Stomach smooth muscle (tissue), 2 donors: ENCODE measurements at regions not wholly inside any gene's neighbourhood (a gene's known extent, or its start where the extent isn't known, plus 50 kb on each side); places are given as distances from the start of the nearest gene placed in this dataset.
"Not testable (repeated sequence)": the region's sequence is repeated elsewhere in the genome, so short reads cannot be mapped to it uniquely, and the experiment has no call there.

Experiments
- H3K27ac ChIP-seq: one replicate; pipeline ENCODE4 v1.7.0; 2013; ENCODE audit warnings: mild to moderate bottlenecking, low read length, inconsistent platforms
- H3K27me3 ChIP-seq, 2 donors: one replicate each; pipeline ENCODE4 v1.7.0; 2013; ENCODE audit warnings: low read length in 2 of 2; ENCODE audit not compliant: insufficient read depth in 2 of 2, control insufficient read depth in 1 of 2
- H3K36me3 ChIP-seq, 2 donors: one replicate each; pipeline ENCODE4 v1.7.0; 2013; ENCODE audit warnings: low read length in 2 of 2; ENCODE audit not compliant: control insufficient read depth in 2 of 2, insufficient read depth in 2 of 2
- H3K4me1 ChIP-seq: one replicate; pipeline ENCODE4 v1.7.0; 2013; ENCODE audit warnings: low read length; ENCODE audit not compliant: control insufficient read depth, insufficient read depth
- H3K4me3 ChIP-seq, 2 donors: one replicate each; pipeline ENCODE4 v1.7.0; 2013; ENCODE audit warnings: low read length in 2 of 2
- H3K9ac ChIP-seq, 2 donors: one replicate each; pipeline ENCODE4 v1.7.0; 2013; ENCODE audit warnings: low read length in 2 of 2, mild to moderate bottlenecking in 1 of 2
- H3K9me3 ChIP-seq, 2 donors: one replicate each; pipeline ENCODE4 v1.7.0; 2013; ENCODE audit warnings: low read length in 2 of 2; ENCODE audit not compliant: control insufficient read depth in 2 of 2
- donor health status: healthy.
- donor health status: Pancreatic carcinoma.

DNA sequence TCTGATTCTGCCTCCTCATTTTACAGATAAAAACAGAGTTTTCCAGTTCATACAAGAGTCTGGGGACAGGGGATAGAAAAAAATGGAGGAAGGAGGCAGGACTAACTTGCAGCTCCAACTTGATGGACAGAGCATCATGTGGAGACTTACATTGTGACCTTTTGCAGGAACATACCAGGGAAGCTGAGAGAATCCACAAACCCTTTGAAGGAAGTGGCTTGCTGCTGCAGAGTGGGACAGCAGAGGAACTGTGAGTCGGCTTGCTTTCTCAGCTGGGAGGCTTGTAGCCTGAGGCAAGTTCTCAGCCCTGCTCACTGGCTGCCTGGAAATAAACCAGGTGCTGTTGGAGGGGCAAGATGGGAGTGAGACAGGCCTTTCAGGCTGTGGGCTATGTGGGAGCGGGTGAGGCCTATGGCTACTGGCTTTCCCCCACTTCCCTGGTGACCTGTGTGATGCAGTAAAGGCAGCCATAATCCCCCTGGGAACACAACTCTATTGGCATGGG, 614.4 kb downstream of the KCTD12 start:
- Histone ChIP-seq H3K9ac (no peak overlapping the region), H3K27me3 (no peaks in the 10 kb centered on the region), H3K4me1 (no peaks in the 10 kb centered on the region), H3K4me3 (no peak overlapping the region), H3K27ac (no peak overlapping the region), H3K9me3 (peaks cover 0 to 3% of the 10 kb centered on the region in 2 donors), H3K36me3 (no peaks in the 10 kb centered on the region)

GRCh38 chr13:76268307-76268706, 617.9 kb downstream of the KCTD12 start:
- not testable (repeated sequence) for H3K27ac ChIP-seq, H3K9me3 ChIP-seq, H3K9ac ChIP-seq, H3K27me3 ChIP-seq, H3K36me3 ChIP-seq, H3K4me1 ChIP-seq, H3K4me3 ChIP-seq

DNA sequence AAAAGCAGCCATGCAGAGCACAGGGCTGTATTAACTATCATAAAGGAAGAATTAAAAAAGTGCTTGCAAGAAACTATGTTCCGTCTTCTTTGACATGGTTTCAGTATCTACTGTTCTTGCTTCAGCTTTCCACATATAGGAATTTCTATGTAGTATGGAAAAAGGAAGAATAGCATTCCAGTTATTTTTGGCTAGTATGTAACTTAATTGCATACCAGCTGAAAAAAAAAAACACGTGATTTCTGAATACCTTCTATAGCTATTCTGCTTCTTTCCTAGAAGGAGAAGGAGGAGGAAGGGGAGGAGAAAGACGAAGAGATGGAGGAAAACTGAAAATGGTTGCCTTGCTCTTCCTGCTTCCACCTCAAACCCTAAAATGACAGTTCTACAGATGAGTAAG, 619.0 kb downstream of the KCTD12 start:
- Histone ChIP-seq H3K36me3 (no peaks in the 10 kb centered on the region), H3K4me1 (no peaks in the 10 kb centered on the region), H3K27me3 (no peaks in the 10 kb centered on the region), H3K4me3 (no peak overlapping the region), H3K9ac (no peak overlapping the region), H3K9me3 (no peaks in the 10 kb centered on the region), H3K27ac (no peak overlapping the region)

GRCh38 chr13:76266561-76266960, 619.6 kb downstream of the KCTD12 start:
- Histone ChIP-seq H3K4me3 (no peak overlapping the region), H3K27me3 (no peaks in the 10 kb centered on the region)

GRCh38 chr13:76250211-76250610, 614.1 kb downstream of the LMO7 start:
- Histone ChIP-seq H3K9me3 (no peaks in the 10 kb centered on the region), H3K27ac (no peak overlapping the region), H3K36me3 (no peaks in the 10 kb centered on the region)

More at GRCh38 chr13:76266561-76266960, 619.6 kb downstream of the KCTD12 start:
- Histone ChIP-seq H3K4me1 (no peaks in the 10 kb centered on the region), H3K9ac (no peak overlapping the region), H3K27ac (no peak overlapping the region), H3K36me3 (no peaks in the 10 kb centered on the region), H3K9me3 (no peaks in the 10 kb centered on the region)

DNA sequence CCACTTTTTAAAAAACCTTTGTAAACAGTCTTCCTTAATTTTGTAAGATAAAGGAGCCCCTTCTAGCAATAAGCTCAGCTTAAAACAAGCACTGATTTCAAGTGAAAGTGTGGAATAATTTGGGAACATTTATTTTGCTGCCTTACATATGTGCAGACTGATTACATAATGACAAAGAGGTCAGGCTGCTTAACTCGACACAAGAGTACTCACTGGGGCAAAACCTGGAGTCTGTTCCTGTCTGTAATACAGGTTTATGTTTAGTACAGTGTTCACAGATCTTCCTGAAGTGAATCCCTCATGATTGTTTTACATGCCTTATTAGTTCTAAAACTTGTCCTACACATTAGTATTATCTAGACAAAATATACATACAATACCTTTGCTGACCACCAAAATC, 609.8 kb downstream of the LMO7 start:
- no peak overlapping the region for H3K4me3 ChIP-seq
- no peaks in the 10 kb centered on the region for H3K36me3 ChIP-seq
- H3K4me1 ChIP-seq: no peaks in the 10 kb centered on the region
- H3K27ac ChIP-seq: no peak overlapping the region
- no peaks in the 10 kb centered on the region for H3K27me3 ChIP-seq
- no peak overlapping the region for H3K9ac ChIP-seq
- H3K9me3 ChIP-seq: no peaks in the 10 kb centered on the region

More at GRCh38 chr13:76250211-76250610, 614.1 kb downstream of the LMO7 start:
- Histone ChIP-seq H3K9ac (no peak overlapping the region), H3K4me3 (no peak overlapping the region), H3K27me3 (no peaks in the 10 kb centered on the region), H3K4me1 (no peaks in the 10 kb centered on the region)

- Histone ChIP-seq H3K27me3 (no peaks in the 10 kb centered on the region), H3K9me3 (no peaks in the 10 kb centered on the region), H3K36me3 (no peaks in the 10 kb centered on the region), H3K27ac (no peak overlapping the region), H3K4me3 (no peak overlapping the region), H3K4me1 (no peaks in the 10 kb centered on the region), H3K9ac (no peak overlapping the region)
Measured at GRCh38 chr13:76245211-76245610, 609.1 kb downstream of the LMO7 start.

GRCh38 chr13:76243120-76243519, 607.0 kb downstream of the LMO7 start:
- not testable (repeated sequence) for H3K9ac ChIP-seq, H3K27me3 ChIP-seq, H3K27ac ChIP-seq, H3K4me1 ChIP-seq, H3K4me3 ChIP-seq, H3K36me3 ChIP-seq, H3K9me3 ChIP-seq

DNA sequence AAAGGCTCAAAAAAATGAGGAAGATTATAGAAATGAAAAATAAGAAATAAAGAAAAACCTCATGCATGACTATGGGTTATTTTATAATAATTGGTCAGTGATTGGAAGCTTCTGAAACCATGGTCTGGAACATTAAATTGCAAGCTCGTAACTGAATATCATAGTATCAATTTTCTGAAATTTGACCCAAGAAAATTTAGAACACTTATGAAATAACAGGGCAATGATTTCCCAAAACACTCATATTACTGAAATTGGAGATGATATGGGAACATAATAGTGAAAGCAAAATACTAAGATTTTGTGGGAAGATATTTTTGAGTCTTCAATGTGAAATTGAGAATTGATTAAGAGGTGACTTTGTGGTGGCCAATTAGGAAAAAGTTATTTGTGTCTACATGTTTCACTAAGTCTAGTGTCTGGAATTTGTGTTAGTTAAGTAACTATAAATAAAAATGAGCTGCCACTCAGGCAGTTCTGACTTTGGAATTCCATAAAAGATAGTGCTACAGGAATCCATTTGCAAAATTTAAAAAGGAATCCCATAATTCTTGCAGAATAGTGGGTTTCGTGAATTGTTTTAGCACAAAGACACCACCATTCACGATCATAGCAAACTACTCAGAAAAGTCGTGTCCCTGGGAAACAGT, 603.0 kb downstream of the LMO7 start:
- H3K9ac ChIP-seq: no peak overlapping the region
- H3K36me3 ChIP-seq: no peaks in the 10 kb centered on the region
- H3K4me1 ChIP-seq: no peaks in the 10 kb centered on the region
- no peaks in the 10 kb centered on the region for H3K27me3 ChIP-seq
- no peak overlapping the region for H3K4me3 ChIP-seq
- no peaks in the 10 kb centered on the region for H3K9me3 ChIP-seq
- H3K27ac ChIP-seq: no peak overlapping the region

DNA sequence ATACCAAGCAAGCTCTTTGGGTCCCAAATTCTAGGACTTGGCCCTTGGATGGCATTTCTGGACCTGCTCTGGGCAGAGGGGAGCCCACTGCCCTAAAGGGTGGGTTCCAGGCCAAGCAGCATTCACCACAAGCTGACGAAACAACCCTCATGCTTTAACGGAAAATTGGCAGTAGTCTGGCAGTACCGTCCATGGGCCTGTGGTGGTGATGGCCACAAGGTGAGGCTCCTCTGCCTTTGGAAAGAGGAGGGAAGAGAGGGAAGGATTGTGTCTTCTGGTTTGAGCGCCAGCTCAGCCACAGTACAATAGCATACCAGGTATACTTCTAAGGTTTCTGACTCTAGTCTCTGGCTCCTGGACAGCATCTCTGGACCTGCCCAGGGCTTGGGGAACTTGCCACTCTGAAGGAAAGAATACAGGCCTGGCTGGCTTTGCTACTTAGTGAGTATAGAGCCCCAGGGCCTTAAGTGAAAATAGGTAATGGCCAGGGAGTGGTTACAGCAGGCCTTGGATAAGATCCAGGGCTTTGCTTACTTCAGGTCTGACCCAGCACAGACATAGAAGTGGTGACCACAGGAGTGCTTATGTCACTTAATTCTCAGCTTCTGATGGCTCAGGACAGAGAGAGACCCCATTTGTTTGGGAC, 595.5 kb downstream of the LMO7 start:
- Histone ChIP-seq H3K9ac (no peak overlapping the region), H3K36me3 (no peaks in the 10 kb centered on the region), H3K4me1 (no peaks in the 10 kb centered on the region), H3K27me3 (no peaks in the 10 kb centered on the region), H3K4me3 (no peak overlapping the region), H3K9me3 (no peaks in the 10 kb centered on the region), H3K27ac (no peak overlapping the region)

DNA sequence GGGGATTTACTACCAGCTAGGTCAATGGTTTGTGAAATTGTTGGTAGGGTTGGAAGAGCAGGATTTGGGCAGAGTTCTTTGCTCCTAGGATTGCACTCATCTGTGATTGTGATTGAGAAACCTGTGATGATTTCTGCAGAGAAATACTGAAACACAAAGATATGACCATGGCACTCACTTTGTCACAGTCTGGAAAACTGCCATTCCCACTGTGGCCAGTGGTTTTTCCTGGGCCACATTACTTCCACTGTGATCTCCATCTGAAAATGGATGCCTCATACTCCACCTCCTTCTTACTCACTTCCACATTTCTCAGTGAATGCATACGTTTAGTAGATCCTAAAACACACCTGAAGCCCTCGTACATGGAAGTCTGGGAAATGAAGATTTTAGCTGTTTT, 593.2 kb downstream of the LMO7 start:
- Histone ChIP-seq H3K9me3 (no peaks in the 10 kb centered on the region), H3K27ac (no peak overlapping the region), H3K27me3 (no peaks in the 10 kb centered on the region), H3K9ac (no peak overlapping the region), H3K4me1 (no peaks in the 10 kb centered on the region), H3K4me3 (no peak overlapping the region), H3K36me3 (no peaks in the 10 kb centered on the region)
